Ishikawa (cell line): ENCODE measurements at regions not wholly inside any gene's neighbourhood (a gene's known extent, or its start where the extent isn't known, plus 50 kb on each side); places are given as distances from the start of the nearest gene placed in this dataset.

Experiments used
- CEBPB ChIP-seq: IDR thresholded peaks from 2 replicates; pipeline ENCODE4 v1.6.1; 2012
- CREB1 ChIP-seq: IDR thresholded peaks from 2 replicates; pipeline ENCODE4 v1.6.1; 2012; ENCODE audit warnings: low read depth
- EGR1 ChIP-seq: IDR thresholded peaks from 2 replicates; pipeline ENCODE4 v1.6.1; 2012
- EP300 ChIP-seq: IDR thresholded peaks from 2 replicates; pipeline ENCODE4 v1.6.1; 2012; ENCODE audit warnings: borderline replicate concordance
- FOXM1 ChIP-seq: IDR thresholded peaks from 2 replicates; pipeline ENCODE4 v1.6.1; 2012; ENCODE audit warnings: low read depth, borderline replicate concordance
- NFIC ChIP-seq: IDR thresholded peaks from 2 replicates; pipeline ENCODE4 v1.6.1; 2012
- RAD21 ChIP-seq: IDR thresholded peaks from 2 replicates; pipeline ENCODE4 v1.6.1; 2012; ENCODE audit warnings: low read depth
- TAF1 ChIP-seq: IDR thresholded peaks from 2 replicates; pipeline ENCODE4 v1.6.1; 2012; ENCODE audit warnings: low read depth, mild to moderate bottlenecking
- TEAD4 ChIP-seq: IDR thresholded peaks from 2 replicates; pipeline ENCODE4 v1.6.1; 2012
- YY1 ChIP-seq: IDR thresholded peaks from 2 replicates; pipeline ENCODE4 v1.6.1; 2012; ENCODE audit warnings: low read depth
- ZBTB7A ChIP-seq: IDR thresholded peaks from 2 replicates; pipeline ENCODE4 v1.6.1; 2012; ENCODE audit warnings: low read depth
- TF ChIP-seq, protein P1 (sequence below): IDR thresholded peaks from 2 replicates; pipeline ENCODE4 v1.6.1; 2012
- TF ChIP-seq, protein P2 (sequence below): IDR thresholded peaks from 2 replicates; pipeline ENCODE4 v1.6.1; 2012; ENCODE audit warnings: low read depth, mild to moderate bottlenecking
- TF ChIP-seq, protein P3 (sequence below): IDR thresholded peaks from 2 replicates; pipeline ENCODE4 v1.6.1; 2012

DNA sequence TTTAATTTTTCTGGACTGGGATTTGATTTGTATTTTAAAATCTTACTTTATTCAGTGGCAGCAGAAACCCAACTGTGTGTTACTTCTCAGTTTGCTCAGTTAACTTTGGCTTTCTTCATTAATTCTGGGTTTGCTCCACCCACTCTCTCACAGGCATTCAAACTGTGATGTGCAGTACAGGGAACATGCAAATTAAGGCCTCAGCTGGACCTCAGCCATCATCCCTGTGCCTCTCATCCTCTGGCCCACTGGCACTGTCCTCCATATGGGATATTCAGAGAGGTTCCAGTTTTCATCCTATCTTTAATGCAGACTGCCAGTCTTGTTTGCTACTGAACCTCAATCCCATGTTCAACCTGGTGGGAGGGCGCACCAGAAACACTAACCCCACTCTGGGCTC, 743.4 kb upstream of the IGFBP3 start:
- TF ChIP-seq FOXM1, result no peak
- TF ChIP-seq, protein P1, sequence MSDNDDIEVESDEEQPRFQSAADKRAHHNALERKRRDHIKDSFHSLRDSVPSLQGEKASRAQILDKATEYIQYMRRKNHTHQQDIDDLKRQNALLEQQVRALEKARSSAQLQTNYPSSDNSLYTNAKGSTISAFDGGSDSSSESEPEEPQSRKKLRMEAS, result no peak
- TF ChIP-seq NFIC, result no peak
- no peak for TF ChIP-seq EGR1
- TF ChIP-seq CEBPB, result no peak
- TF ChIP-seq RAD21, result no peak
- TF ChIP-seq EP300, result no peak
- TF ChIP-seq, protein P2, sequence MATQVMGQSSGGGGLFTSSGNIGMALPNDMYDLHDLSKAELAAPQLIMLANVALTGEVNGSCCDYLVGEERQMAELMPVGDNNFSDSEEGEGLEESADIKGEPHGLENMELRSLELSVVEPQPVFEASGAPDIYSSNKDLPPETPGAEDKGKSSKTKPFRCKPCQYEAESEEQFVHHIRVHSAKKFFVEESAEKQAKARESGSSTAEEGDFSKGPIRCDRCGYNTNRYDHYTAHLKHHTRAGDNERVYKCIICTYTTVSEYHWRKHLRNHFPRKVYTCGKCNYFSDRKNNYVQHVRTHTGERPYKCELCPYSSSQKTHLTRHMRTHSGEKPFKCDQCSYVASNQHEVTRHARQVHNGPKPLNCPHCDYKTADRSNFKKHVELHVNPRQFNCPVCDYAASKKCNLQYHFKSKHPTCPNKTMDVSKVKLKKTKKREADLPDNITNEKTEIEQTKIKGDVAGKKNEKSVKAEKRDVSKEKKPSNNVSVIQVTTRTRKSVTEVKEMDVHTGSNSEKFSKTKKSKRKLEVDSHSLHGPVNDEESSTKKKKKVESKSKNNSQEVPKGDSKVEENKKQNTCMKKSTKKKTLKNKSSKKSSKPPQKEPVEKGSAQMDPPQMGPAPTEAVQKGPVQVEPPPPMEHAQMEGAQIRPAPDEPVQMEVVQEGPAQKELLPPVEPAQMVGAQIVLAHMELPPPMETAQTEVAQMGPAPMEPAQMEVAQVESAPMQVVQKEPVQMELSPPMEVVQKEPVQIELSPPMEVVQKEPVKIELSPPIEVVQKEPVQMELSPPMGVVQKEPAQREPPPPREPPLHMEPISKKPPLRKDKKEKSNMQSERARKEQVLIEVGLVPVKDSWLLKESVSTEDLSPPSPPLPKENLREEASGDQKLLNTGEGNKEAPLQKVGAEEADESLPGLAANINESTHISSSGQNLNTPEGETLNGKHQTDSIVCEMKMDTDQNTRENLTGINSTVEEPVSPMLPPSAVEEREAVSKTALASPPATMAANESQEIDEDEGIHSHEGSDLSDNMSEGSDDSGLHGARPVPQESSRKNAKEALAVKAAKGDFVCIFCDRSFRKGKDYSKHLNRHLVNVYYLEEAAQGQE, result no peak
- TF ChIP-seq YY1, result no peak
- no peak for TF ChIP-seq CREB1
- TF ChIP-seq ZBTB7A, result no peak
- no peak for TF ChIP-seq TAF1
- TF ChIP-seq, protein P3, sequence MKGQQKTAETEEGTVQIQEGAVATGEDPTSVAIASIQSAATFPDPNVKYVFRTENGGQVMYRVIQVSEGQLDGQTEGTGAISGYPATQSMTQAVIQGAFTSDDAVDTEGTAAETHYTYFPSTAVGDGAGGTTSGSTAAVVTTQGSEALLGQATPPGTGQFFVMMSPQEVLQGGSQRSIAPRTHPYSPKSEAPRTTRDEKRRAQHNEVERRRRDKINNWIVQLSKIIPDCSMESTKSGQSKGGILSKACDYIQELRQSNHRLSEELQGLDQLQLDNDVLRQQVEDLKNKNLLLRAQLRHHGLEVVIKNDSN, result no peak
- TF ChIP-seq TEAD4, result no peak
